GM10266 (cell line): ENCODE measurements at regions not wholly inside any gene's neighbourhood (a gene's known extent, or its start where the extent isn't known, plus 50 kb on each side); places are given as distances from the start of the nearest gene placed in this dataset.

Experiments used
- DNase-seq: peaks from one replicate; pipeline ENCODE4 v3.0.0; 2012; ENCODE audit errors: extremely low spot score
- TF ChIP-seq, protein P1 (sequence below): IDR thresholded peaks from 2 replicates; pipeline ENCODE4 v1.5.1; 2012; ENCODE audit warnings: mild to moderate bottlenecking, low read depth; ENCODE audit not compliant: control insufficient read depth, insufficient read depth; ENCODE audit errors: missing control alignments

- TF ChIP-seq, protein P1, sequence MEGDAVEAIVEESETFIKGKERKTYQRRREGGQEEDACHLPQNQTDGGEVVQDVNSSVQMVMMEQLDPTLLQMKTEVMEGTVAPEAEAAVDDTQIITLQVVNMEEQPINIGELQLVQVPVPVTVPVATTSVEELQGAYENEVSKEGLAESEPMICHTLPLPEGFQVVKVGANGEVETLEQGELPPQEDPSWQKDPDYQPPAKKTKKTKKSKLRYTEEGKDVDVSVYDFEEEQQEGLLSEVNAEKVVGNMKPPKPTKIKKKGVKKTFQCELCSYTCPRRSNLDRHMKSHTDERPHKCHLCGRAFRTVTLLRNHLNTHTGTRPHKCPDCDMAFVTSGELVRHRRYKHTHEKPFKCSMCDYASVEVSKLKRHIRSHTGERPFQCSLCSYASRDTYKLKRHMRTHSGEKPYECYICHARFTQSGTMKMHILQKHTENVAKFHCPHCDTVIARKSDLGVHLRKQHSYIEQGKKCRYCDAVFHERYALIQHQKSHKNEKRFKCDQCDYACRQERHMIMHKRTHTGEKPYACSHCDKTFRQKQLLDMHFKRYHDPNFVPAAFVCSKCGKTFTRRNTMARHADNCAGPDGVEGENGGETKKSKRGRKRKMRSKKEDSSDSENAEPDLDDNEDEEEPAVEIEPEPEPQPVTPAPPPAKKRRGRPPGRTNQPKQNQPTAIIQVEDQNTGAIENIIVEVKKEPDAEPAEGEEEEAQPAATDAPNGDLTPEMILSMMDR = no peak
- no peak for DNase-seq
Observed at GRCh38 chr1:4430406-4431365, 223.7 kb upstream of the AJAP1 start.

DNA sequence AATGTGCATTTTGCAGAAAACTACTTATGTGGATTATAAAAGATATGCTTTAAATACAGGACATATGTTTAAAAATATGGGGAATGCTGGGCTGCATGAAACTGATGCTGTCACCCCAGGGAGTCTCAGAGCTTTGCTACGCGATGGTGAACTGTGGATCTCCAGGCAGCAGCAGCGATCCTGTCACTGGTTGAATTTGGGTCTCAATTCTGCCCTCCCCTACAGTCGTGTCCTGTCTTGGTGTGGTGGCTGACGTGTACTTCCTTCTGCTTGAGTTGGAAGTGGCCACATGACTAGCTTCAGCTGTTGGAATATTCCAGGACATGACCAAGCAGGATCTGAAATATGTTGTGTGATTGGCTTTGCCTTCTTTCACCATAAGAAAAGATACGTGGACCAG is 222.9 kb upstream of the AJAP1 start:
- TF ChIP-seq, protein P1 = no peak
- no peak for DNase-seq

- TF ChIP-seq, protein P1 = no peak
- DNase-seq = no peak
Observed at GRCh38 chr1:4433075-4433474, 221.3 kb upstream of the AJAP1 start.

- DNase-seq = no peak
- TF ChIP-seq, protein P1 = no peak
Observed at GRCh38 chr1:4444086-4444485, 210.3 kb upstream of the AJAP1 start.

DNA sequence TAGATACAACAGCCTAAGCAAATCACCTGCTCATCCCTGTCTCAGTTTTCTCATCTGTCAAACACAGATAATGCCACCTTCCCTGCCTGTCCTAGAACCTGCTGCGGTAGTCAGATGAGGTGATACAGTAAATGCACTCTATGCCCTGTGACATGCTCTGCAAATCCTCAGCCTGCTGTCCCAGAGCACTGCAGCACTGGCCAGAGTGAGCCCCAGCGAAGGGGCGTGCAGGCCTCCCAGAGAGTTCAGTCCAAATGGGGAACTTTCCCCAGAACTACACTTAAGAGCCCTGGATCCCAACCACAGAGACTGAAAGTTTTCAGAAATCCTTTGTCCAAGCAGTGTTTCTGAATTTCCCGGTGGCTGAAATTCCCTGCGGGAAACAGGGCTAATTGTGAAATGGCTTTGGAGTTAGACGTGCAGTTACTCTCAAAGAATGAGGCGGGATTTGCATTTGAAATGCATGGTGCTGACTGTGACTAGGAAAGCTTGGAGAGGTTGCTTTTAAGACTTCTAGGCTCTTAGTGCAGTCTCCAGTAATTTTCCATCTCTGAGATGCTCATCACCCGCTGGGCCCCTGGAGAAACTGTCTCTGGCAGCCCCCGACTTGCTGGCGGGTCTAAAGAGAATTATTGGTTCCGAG is 206.5 kb upstream of the AJAP1 start:
- DNase-seq = no peak
- TF ChIP-seq, protein P1 = no peak

DNA sequence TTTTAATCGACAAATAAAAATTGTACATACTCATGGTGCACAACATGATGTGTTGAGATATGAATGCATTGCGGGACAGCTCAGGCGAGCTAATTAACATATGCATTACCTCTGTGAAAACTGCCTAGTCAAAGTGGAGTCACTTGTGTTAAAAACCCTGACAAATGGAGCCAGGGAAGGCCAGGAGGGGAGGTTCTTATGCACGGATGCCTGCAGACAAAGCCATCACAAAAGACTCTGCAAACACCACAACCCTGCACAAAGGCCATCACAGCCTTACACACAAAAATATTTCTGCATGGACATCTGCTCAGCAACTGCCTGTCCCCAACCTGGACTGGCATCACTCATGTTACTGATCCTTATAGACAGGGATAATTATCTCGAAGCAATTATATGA is 204.4 kb upstream of the AJAP1 start:
- DNase-seq = no peak
- TF ChIP-seq, protein P1 = no peak

GRCh38 chr1:4452701-4453100 is 201.7 kb upstream of the AJAP1 start:
- TF ChIP-seq, protein P1 = no peak
- no peak for DNase-seq
